Peyer's patch (tissue), 4 donors: ENCODE measurements at regions not wholly inside any gene's neighbourhood (a gene's known extent, or its start where the extent isn't known, plus 50 kb on each side); places are given as distances from the start of the nearest gene placed in this dataset.

Experiments
- POLR2A ChIP-seq, 2 donors: fragments of 450-650 bp; IDR thresholded peaks; one replicate each; pipeline ENCODE4 v1.5.1; 2017; ENCODE audit warnings: antibody characterized with exemption in 2 of 2, mild to moderate bottlenecking in 2 of 2, moderate library complexity in 2 of 2
- TF ChIP-seq, protein P1 (sequence below), 6 experiments: fragments of 450-650 bp in 4 of 6; fragments of 200-600 bp in 2 of 6; sonication (generic) in 1 of 6; IDR thresholded peaks; one replicate each; pipeline ENCODE4 v1.5.1; 2017 to 2019; ENCODE audit warnings: antibody characterized with exemption in 6 of 6, mild to moderate bottlenecking in 3 of 6, moderate library complexity in 1 of 6

- TF ChIP-seq, protein P1, sequence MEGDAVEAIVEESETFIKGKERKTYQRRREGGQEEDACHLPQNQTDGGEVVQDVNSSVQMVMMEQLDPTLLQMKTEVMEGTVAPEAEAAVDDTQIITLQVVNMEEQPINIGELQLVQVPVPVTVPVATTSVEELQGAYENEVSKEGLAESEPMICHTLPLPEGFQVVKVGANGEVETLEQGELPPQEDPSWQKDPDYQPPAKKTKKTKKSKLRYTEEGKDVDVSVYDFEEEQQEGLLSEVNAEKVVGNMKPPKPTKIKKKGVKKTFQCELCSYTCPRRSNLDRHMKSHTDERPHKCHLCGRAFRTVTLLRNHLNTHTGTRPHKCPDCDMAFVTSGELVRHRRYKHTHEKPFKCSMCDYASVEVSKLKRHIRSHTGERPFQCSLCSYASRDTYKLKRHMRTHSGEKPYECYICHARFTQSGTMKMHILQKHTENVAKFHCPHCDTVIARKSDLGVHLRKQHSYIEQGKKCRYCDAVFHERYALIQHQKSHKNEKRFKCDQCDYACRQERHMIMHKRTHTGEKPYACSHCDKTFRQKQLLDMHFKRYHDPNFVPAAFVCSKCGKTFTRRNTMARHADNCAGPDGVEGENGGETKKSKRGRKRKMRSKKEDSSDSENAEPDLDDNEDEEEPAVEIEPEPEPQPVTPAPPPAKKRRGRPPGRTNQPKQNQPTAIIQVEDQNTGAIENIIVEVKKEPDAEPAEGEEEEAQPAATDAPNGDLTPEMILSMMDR (IDR thresholded peaks at IDR 0.05), result no peak
- TF ChIP-seq POLR2A (IDR thresholded peaks at IDR 0.05), result no peak
Observed at GRCh38 chr13:99057310-99057975, 79.6 kb upstream of the DOCK9 start.
